ENCODE measurements at regions not wholly inside any gene's neighbourhood (a gene's known extent, or its start where the extent isn't known, plus 50 kb on each side); places are given as distances from the start of the nearest gene placed in this dataset.

- no peak for DNase-seq (ENCODE audit: low spot score)
Measured at GRCh38 chr16:64539811-64540371, 582.0 kb downstream of the CDH11 start.

- no peak for DNase-seq (ENCODE audit: low spot score)
Measured at GRCh38 chr16:64534180-64534780, 587.6 kb downstream of the CDH11 start.

GRCh38 chr16:64532691-64533090 lies 589.2 kb downstream of the CDH11 start:
- no peak for DNase-seq (ENCODE audit: low spot score)

DNA sequence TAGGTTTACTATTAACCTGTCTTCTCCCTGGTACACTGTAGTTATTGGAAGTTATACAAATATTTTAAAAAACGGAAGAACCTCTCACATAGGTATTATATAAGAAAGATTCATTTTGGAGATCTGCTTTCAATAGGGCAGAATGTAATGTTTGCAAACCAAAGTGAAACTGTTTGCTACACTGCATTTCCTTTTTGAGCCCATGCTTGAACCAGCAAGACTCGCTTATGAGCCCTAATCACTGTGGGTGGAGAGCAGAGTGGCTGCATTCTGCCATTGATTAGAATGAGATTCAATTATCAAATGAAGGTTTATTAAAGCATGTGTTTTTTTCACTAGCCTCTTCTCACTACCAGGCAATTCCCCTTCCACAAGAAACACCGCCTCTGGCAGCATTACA lies 589.7 kb downstream of the CDH11 start:
- DNase-seq (ENCODE audit: low spot score), result no peak

DNA sequence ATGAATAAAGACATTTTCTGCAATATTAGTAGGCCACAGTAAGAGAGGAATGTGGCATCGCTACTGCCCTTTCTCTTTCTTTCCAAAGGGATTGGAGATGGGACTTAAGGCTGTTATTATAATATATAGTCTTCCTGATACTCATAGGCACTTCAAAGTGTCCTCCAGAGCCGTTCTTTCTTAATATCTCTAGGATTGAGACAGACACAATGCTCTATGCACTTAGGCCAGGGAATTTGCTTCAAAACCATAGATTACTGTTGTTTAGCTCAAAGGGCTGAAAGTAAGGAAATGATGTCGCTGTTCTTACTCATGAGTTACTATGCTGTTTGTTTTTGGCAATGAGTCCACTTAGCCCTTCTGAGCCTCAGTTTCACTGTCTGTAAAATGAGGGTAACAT lies 590.5 kb downstream of the CDH11 start:
- no peak for DNase-seq (ENCODE audit: low spot score)

DNA sequence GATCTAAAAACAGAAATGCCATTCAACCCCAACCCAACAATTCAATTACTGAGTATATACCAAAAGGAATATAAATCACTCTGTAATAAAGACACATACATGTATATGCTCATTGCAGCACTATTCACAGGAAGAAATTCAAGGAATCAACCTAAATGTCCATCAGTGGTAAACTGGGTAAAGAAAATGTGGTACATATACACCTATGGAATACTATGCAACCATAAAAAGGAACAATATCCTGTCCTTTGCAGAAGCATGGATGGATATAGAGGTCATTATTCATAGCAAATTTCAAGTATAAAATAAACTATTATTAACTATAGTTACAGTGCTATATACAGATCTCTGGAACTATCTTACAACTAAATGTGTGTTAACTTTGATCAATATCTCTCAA lies 599.3 kb downstream of the CDH11 start:
- no peak for DNase-seq (ENCODE audit: low spot score)

DNA sequence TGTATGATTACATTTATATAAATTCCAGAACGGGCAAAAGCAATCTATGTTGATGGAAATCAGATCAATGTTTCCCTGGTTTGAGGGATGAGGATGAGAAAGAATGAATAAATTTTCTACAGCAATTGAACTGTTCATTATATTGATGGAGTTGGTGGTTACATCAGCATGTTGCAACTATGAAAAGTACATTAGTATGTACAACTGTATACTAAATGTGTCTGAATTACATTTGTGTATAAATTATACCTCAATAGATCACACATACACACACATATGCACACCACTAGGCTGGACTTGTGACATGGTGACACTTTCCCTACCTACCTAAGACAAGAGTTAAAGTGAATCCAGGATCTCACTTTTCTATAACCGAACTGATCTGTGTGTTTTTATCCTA lies 608.0 kb downstream of the CDH11 start:
- no peak for DNase-seq (ENCODE audit: low spot score)

DNA sequence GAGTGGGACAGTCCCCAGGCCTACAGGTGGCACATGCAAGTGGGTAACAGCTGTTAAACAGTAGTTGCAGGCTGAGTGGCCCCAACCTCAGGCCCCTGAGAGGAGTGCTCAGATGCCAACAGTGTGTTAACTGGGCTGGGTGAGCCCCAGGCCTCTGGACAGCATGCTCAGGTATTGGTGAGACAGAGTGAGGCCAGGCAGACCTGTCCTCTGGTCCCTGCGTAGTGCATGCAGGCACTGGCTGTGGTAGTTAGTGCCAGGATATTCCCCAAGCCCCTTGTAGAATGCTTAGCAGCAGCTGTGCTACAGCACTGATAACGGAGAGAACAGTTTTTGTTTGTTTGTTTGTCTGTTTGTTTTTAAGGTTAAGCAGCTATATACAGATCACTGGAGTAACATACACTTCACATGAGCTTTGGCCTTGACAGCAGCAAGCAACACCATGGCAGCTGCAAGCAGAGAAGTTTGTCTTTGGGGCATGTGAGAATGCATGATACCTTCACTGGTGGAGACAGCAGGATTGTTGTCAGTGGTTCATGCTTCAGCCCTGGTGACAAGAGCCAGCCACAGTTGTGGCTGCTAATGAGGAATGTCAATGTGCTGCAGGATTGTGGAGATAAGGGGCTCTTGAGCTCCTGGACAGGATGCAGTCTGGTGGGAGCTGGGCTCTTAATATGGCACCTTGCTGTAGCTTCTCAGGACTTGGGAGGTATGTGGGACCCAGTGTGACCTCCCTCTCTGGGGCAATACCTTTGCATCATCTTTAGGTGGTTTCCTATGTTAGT lies 614.4 kb downstream of the CDH11 start:
- no peak for DNase-seq (ENCODE audit: low spot score)

DNA sequence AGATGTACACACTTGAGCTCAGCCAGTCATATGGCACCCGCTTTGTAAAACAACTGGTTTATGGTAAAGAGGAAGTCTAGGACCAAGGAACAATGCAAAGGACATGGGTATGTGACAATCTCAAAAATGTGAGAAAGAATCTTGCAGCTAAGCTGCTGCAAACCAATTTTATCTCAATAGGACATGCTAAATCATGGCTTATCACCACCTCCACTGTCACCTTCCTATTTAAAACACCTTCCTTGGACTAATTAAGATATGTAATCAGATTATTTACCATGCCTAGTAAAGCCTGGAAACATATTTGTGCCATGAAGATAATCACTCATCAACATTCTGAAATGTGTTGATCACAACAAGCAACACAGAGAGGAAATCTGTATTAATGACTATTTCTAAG lies 622.7 kb downstream of the CDH11 start:
- no peak for DNase-seq (ENCODE audit: low spot score)

- DNase-seq (ENCODE audit: low spot score), result no peak
Measured at GRCh38 chr16:64498363-64498762, 623.5 kb downstream of the CDH11 start.

DNA sequence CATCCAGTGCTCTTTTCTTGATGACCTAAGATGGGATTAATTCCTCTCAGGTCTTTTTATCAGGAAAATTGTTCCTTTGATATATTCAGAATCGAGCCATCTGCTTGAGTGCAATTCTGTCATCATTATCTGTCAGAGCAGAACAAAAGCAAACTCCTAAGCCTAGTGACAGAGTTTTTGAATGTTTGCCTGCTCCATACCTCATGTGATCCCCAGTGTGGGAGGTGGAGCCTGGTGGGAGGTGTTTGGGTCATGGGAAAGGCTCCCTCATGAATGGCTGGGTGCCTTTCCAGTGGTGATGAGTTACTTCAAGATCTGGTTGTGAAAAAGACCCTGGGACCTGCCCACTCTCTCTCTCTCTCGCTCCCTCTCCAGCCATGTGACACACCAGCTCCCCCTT lies 628.2 kb downstream of the CDH11 start:
- no peak for DNase-seq (ENCODE audit: low spot score)

DNA sequence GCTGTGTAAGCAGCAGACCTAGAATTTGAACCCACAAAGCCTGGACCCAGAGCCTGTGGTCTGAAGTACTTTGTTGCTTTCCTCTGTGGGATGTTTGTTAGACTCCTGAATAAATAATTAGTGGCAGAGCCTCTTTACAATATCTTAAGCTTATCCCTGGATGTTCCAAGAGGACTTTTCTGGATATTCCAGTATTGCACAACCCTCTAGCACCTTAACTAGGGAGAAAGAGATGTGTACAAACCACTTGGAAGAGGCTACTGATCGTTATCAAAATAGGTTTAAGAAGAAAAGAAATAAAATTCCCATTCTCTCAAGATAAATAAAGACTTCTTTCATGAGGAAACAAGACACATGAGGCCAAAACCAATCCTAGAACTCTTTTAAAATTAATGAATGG lies 632.4 kb downstream of the CDH11 start:
- no peak for DNase-seq (ENCODE audit: low spot score)

- no peak for DNase-seq (ENCODE audit: low spot score)
Measured at GRCh38 chr16:64486561-64486960, 635.3 kb downstream of the CDH11 start.

DNA sequence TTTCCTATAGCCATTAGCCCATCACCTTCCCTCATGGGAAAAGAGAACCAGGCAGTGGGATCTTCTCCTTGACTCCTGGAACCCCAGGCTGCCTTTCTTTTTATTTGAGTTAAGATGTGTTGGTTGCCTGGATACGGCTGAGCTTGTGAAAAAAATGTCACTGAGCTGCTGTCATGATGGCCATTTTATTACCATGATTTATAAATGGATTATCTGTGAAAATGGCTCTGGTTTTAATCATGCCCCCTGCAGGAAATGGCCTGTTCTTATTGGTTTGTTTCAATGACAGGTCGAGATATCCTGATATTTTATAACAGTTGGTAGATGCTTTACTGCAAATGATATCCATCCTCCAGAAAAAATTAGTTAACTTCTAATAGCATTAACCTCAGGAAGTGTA lies 640.4 kb downstream of the CDH11 start:
- DNase-seq (ENCODE audit: low spot score), result no peak

GRCh38 chr16:64478252-64478906 lies 643.5 kb downstream of the CDH11 start:
- DNase-seq (ENCODE audit: low spot score), result peak; percentile 12

- DNase-seq (ENCODE audit: low spot score), result no peak
Measured at GRCh38 chr16:64475627-64476351, 646.1 kb downstream of the CDH11 start.

DNA sequence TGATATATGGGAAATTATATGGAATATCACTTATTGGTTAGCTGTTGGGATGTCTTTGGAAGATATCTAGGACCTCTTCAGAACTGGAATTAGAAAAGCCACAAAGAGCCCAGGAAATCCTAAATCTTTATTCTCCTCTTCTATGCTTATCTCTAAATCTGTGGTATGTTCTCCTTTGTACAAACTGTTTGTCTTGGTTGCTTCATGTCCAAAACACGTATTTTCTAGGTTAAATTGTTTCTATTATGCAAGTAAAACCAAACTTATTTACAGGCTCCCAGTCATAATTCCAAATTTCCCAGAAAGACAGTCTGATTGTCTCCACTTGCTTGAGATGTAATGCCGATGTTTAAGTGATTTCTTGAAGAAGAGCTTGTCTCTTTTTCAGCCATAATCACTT lies 650.9 kb downstream of the CDH11 start:
- no peak for DNase-seq (ENCODE audit: low spot score)

GRCh38 chr16:64469906-64470702 lies 651.8 kb downstream of the CDH11 start:
- DNase-seq (ENCODE audit: low spot score), result no peak

DNA sequence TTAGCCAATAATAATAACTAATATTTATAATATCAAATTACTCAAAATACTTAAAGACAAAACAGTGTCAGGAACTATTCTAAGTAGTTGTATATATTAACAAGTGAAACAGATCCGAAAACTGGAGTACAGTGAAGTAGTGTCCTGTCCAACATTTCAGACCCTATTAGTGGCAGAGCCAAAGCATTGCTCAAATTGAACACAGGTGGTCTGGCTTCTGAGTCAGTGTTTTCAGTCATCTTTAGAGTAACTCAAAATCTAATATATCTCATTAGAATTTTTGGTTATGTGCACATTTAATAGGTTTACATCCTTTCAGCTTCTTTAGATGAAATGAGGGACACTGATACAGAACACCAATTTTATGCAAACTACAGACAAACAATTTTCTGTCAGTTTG lies 652.5 kb downstream of the CDH11 start:
- DNase-seq (ENCODE audit: low spot score), result no peak

DNA sequence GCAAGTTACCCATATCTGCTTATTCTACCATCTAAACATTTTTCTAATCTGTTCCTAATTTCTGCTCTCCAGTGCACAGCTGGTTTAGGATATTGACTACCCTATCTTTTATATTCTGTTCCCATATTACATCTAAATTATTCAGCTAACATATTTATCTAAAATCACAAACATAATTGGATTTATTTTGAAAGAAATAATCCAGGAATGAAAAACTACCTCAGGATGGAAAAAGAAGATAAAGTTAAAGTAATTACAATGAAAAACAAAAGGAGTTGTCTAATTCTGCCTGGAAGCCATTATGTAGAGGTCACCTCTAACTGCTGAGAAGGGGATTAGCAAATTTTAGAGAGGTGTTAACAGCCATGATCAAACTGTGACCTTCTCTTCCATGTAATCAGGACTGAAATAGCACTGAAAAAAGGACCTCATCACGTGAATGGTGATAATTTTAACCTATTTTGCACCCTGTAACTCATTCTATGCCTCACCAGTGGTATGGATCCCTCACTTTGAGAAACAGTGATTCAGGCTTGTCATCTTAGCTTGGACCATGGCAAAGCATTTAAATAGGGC lies 653.3 kb downstream of the CDH11 start:
- DNase-seq (ENCODE audit: low spot score), result no peak

DNA sequence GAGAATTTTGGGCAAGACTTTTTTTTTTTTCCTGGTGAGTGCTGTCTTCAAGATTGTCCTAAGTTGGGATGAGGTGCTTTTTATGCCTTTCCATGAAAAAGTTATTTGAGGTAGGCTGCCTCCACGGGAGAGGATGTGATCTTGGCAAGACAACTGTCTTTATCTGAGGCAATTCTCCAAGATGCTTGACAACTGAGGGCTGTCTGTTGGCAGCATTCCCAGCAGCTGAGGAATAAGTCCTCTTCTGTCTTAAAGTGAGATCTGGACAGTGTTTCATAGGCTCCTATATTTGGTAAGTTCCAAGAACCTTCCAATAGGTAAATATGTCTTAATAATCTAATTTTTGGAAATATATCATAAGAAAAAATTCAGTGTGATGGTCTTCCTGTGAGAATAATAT lies 662.0 kb downstream of the CDH11 start:
- DNase-seq (ENCODE audit: low spot score), result no peak

Measured in AG08396 (cell line).